IMR-90 (cell line): ENCODE measurements at regions not wholly inside any gene's neighbourhood (a gene's known extent, or its start where the extent isn't known, plus 50 kb on each side); places are given as distances from the start of the nearest gene placed in this dataset.

Experiments
- CHD1 ChIP-seq: IDR thresholded peaks from 2 replicates; pipeline ENCODE4 v1.6.1; 2012; ENCODE audit warnings: low read depth, low read length, improper control_type of control experiment
- CTCF ChIP-seq: conservative IDR thresholded peaks from 2 replicates; pipeline ENCODE4 v1.5.1; 2012; ENCODE audit warnings: mild to moderate bottlenecking, low read depth, low read length, improper control_type of control experiment
- FOS ChIP-seq: fragments of 150-350 bp; IDR thresholded peaks from 2 replicates; pipeline ENCODE4 v1.6.1; 2016; ENCODE audit warnings: low read depth, low read length
- MAFK ChIP-seq: IDR thresholded peaks from 2 replicates; pipeline ENCODE4 v1.6.1; 2012; ENCODE audit warnings: low read depth, low read length, improper control_type of control experiment
- POLR2A ChIP-seq: IDR thresholded peaks from 2 replicates; pipeline ENCODE4 v1.6.1; 2012; ENCODE audit warnings: mild to moderate bottlenecking, low read depth, low read length
- RCOR1 ChIP-seq: IDR thresholded peaks from 2 replicates; pipeline ENCODE4 v1.6.1; 2012; ENCODE audit warnings: mild to moderate bottlenecking, low read length, improper control_type of control experiment; ENCODE audit not compliant: insufficient replicate concordance
- SMC3 ChIP-seq: fragments of 150-350 bp; IDR thresholded peaks from 2 replicates; pipeline ENCODE4 v1.6.1; 2016; ENCODE audit warnings: low read depth, mild to moderate bottlenecking, antibody characterized with exemption, low read length, moderate library complexity

GRCh38 chr5:157918811-157919742 is 60.1 kb upstream of the CLINT1 start:
- TF ChIP-seq CTCF (no peak), RCOR1 (no peak), MAFK (no peak), SMC3 (no peak), POLR2A (no peak), FOS (no peak), CHD1 (no peak)
